ENCODE measurements at regions not wholly inside any gene's neighbourhood (a gene's known extent, or its start where the extent isn't known, plus 50 kb on each side); places are given as distances from the start of the nearest gene placed in this dataset.
"Not testable (repeated sequence)": the region's sequence is repeated elsewhere in the genome, so short reads cannot be mapped to it uniquely, and the experiment has no call there.

DNA sequence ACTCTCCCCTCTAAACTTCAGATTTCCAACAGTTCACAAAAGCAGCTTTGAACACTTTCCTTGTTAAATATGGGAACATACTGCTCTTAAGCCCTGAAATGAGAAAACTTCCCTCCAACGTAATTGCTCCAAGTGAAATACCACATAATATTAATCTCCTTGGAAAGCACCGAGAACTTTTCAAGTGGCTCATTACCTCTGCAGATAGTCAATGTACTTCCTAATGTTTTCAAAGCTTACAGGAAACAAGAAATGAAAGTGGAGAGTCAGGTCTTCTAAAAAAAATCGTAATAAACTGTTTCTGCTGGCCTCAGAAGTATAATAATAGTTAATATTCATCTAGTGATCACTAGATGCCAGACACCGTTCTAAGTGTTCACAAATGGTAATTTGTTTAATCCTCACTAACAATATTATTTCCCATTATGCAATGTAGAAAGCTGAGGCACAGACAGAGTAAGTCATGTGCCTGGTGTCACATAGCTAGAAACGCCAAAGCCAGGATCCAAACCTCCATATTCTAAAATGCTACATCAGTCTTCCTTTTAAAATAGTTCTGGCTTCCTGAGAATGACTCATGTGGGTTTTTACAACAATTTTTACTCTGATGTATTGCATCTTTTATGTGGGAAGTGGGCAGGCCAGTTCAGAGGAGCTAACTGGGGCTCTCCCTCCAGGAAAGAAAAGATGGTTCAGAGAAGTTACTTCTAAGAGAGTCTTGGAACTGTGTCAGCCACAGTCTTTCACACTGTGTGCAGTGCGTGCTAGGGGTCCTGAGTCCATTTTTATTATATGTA is 177.2 kb downstream of the PLPPR4 start (continued):
- TF ChIP-seq, protein P1, sequence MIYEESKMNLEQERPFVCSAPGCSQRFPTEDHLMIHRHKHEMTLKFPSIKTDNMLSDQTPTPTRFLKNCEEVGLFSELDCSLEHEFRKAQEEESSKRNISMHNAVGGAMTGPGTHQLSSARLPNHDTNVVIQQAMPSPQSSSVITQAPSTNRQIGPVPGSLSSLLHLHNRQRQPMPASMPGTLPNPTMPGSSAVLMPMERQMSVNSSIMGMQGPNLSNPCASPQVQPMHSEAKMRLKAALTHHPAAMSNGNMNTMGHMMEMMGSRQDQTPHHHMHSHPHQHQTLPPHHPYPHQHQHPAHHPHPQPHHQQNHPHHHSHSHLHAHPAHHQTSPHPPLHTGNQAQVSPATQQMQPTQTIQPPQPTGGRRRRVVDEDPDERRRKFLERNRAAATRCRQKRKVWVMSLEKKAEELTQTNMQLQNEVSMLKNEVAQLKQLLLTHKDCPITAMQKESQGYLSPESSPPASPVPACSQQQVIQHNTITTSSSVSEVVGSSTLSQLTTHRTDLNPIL (CRISPR knock-in tag; IDR thresholded peaks at IDR 0.05; ENCODE audit: low read depth): no peak
- no peak for TF ChIP-seq ZFP3 (CRISPR knock-in tag; IDR thresholded peaks at IDR 0.05)

DNA sequence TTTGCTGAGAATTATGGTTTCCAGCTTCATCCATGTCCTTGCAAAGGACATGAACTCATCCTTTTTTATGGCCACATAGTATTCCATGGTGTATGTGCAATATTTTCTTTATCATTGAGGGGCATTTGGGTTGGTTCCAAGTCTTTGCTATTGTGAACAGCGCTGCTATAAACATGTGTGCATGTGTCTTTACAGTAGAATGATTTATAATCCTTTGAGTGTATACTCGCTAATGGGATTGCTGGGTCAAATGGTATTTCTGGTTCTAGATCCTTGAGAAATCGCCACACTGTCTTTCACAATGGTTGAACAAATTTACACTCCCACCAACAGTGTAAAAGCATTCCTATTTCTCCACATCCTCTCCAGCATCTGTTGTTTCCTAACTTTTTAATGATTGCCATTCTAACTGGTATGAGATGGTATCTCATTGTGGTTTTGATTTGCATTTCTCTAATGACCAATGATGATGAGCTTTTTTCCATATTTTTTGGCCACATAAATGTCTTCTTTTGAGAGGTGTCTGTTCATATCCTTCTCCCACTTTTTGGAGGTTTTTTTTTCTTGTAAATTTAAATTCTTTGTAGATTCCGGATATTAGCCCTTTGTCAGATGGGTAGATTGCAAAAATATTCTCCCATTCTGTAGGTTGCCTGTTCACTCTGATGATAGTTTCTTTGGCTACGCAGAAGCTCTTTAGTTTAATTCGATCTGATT is 180.1 kb downstream of the PLPPR4 start:
- ATAC-seq: not testable (repeated sequence)

DNA sequence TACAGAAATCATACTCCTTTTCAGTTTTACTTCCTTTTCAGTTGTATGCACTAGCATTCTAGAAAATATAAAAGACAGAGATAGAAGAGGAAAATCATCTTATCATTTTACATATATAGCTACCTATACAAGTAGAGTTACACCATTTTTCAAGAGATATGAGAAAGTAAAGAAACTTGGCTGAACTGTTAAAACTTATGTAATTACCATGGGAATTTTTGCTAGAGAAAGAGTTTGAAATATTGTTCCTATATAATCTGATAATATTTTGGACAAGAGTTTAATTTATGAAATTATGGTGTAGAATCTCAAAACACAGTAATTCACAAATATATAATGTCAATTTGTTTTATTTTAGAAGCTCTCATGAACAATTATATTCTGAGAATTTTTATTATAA is 180.8 kb downstream of the PLPPR4 start:
- TF ChIP-seq CSDC2 (CRISPR knock-in tag; IDR thresholded peaks at IDR 0.05): no peak
- no peak for TF ChIP-seq TCF4 (CRISPR knock-in tag; IDR thresholded peaks at IDR 0.05; ENCODE audit: borderline replicate concordance)
- no peak for TF ChIP-seq ZFP3 (CRISPR knock-in tag; IDR thresholded peaks at IDR 0.05)
- TF ChIP-seq, protein P2, sequence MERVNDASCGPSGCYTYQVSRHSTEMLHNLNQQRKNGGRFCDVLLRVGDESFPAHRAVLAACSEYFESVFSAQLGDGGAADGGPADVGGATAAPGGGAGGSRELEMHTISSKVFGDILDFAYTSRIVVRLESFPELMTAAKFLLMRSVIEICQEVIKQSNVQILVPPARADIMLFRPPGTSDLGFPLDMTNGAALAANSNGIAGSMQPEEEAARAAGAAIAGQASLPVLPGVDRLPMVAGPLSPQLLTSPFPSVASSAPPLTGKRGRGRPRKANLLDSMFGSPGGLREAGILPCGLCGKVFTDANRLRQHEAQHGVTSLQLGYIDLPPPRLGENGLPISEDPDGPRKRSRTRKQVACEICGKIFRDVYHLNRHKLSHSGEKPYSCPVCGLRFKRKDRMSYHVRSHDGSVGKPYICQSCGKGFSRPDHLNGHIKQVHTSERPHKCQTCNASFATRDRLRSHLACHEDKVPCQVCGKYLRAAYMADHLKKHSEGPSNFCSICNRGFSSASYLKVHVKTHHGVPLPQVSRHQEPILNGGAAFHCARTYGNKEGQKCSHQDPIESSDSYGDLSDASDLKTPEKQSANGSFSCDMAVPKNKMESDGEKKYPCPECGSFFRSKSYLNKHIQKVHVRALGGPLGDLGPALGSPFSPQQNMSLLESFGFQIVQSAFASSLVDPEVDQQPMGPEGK (CRISPR knock-in tag; IDR thresholded peaks at IDR 0.05; ENCODE audit: borderline replicate concordance): no peak
- TF ChIP-seq ZNF565 (CRISPR knock-in tag; conservative IDR thresholded peaks at IDR 0.05; ENCODE audit: low read depth): no peak
- TF ChIP-seq PPARA (CRISPR knock-in tag; IDR thresholded peaks at IDR 0.05; ENCODE audit: borderline replicate concordance): no peak
- TF ChIP-seq ARNTL (CRISPR knock-in tag; IDR thresholded peaks at IDR 0.05; ENCODE audit: borderline replicate concordance, low read depth): no peak
- TF ChIP-seq, protein P1 (CRISPR knock-in tag; IDR thresholded peaks at IDR 0.05; ENCODE audit: low read depth): no peak
- TF ChIP-seq OSR1 (CRISPR knock-in tag; IDR thresholded peaks at IDR 0.05): no peak
- no peak for TF ChIP-seq ESRRG (CRISPR knock-in tag; IDR thresholded peaks at IDR 0.05)
- TF ChIP-seq, protein P3, sequence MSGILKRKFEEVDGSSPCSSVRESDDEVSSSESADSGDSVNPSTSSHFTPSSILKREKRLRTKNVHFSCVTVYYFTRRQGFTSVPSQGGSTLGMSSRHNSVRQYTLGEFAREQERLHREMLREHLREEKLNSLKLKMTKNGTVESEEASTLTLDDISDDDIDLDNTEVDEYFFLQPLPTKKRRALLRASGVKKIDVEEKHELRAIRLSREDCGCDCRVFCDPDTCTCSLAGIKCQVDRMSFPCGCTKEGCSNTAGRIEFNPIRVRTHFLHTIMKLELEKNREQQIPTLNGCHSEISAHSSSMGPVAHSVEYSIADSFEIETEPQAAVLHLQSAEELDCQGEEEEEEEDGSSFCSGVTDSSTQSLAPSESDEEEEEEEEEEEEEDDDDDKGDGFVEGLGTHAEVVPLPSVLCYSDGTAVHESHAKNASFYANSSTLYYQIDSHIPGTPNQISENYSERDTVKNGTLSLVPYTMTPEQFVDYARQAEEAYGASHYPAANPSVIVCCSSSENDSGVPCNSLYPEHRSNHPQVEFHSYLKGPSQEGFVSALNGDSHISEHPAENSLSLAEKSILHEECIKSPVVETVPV (CRISPR knock-in tag; IDR thresholded peaks at IDR 0.05): no peak
- no peak for TF ChIP-seq SNAI2 (CRISPR knock-in tag; IDR thresholded peaks at IDR 0.05)
- no peak for TF ChIP-seq ZNF8 (CRISPR knock-in tag; IDR thresholded peaks at IDR 0.05)
- no peak for TF ChIP-seq TOX (CRISPR knock-in tag; IDR thresholded peaks at IDR 0.05; ENCODE audit: borderline replicate concordance)
- TF ChIP-seq, protein P4, sequence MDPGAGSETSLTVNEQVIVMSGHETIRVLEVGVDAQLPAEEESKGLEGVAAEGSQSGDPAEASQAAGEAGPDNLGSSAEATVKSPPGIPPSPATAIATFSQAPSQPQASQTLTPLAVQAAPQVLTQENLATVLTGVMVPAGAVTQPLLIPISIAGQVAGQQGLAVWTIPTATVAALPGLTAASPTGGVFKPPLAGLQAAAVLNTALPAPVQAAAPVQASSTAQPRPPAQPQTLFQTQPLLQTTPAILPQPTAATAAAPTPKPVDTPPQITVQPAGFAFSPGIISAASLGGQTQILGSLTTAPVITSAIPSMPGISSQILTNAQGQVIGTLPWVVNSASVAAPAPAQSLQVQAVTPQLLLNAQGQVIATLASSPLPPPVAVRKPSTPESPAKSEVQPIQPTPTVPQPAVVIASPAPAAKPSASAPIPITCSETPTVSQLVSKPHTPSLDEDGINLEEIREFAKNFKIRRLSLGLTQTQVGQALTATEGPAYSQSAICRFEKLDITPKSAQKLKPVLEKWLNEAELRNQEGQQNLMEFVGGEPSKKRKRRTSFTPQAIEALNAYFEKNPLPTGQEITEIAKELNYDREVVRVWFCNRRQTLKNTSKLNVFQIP (CRISPR knock-in tag; IDR thresholded peaks at IDR 0.05; ENCODE audit: borderline replicate concordance, low read depth): no peak
- no peak for TF ChIP-seq ZC3H10 (CRISPR knock-in tag; IDR thresholded peaks at IDR 0.05)
- no peak for TF ChIP-seq ZNF70 (CRISPR knock-in tag; IDR thresholded peaks at IDR 0.05)
- TF ChIP-seq, protein P5, sequence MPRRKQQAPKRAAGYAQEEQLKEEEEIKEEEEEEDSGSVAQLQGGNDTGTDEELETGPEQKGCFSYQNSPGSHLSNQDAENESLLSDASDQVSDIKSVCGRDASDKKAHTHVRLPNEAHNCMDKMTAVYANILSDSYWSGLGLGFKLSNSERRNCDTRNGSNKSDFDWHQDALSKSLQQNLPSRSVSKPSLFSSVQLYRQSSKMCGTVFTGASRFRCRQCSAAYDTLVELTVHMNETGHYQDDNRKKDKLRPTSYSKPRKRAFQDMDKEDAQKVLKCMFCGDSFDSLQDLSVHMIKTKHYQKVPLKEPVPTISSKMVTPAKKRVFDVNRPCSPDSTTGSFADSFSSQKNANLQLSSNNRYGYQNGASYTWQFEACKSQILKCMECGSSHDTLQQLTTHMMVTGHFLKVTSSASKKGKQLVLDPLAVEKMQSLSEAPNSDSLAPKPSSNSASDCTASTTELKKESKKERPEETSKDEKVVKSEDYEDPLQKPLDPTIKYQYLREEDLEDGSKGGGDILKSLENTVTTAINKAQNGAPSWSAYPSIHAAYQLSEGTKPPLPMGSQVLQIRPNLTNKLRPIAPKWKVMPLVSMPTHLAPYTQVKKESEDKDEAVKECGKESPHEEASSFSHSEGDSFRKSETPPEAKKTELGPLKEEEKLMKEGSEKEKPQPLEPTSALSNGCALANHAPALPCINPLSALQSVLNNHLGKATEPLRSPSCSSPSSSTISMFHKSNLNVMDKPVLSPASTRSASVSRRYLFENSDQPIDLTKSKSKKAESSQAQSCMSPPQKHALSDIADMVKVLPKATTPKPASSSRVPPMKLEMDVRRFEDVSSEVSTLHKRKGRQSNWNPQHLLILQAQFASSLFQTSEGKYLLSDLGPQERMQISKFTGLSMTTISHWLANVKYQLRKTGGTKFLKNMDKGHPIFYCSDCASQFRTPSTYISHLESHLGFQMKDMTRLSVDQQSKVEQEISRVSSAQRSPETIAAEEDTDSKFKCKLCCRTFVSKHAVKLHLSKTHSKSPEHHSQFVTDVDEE (CRISPR knock-in tag; IDR thresholded peaks at IDR 0.05): no peak
- TF ChIP-seq ISL1 (CRISPR knock-in tag; IDR thresholded peaks at IDR 0.05): no peak
- TF ChIP-seq RARB (CRISPR knock-in tag; IDR thresholded peaks at IDR 0.05): no peak
- ATAC-seq: no peak

Data from SK-N-SH treated with all-trans-retinoic acid at 6 μM for 48 hours (cell line).